BLaER1 (cell line): ENCODE measurements at regions not wholly inside any gene's neighbourhood (a gene's known extent, or its start where the extent isn't known, plus 50 kb on each side); places are given as distances from the start of the nearest gene placed in this dataset.
A peak's percentile ranks its signal among the peaks of the same experiment; 100 is the strongest.

ENCODE experiments used
- H3K27ac ChIP-seq: shearing (Covaris generic); formaldehyde crosslinking; 2 replicates; pipeline ENCODE4 v1.8.1; 2022
- H3K27me3 ChIP-seq: shearing (Covaris generic); formaldehyde crosslinking; 2 replicates; pipeline ENCODE4 v1.8.1; 2022
- H3K36me3 ChIP-seq: shearing (Covaris generic); formaldehyde crosslinking; 2 replicates; pipeline ENCODE4 v1.8.1; 2022
- H3K4me1 ChIP-seq: shearing (Covaris generic); formaldehyde crosslinking; 2 replicates; pipeline ENCODE4 v1.8.1; 2022
- H3K4me2 ChIP-seq: shearing (Covaris generic); formaldehyde crosslinking; 2 replicates; pipeline ENCODE4 v1.8.1; 2022
- H3K4me3 ChIP-seq: shearing (Covaris generic); formaldehyde crosslinking; 2 replicates; pipeline ENCODE4 v1.8.1; 2022
- H3K9ac ChIP-seq: shearing (Covaris generic); formaldehyde crosslinking; 2 replicates; pipeline ENCODE4 v1.8.1; 2022
- H3K9me3 ChIP-seq: shearing (Covaris generic); formaldehyde crosslinking; 2 replicates; pipeline ENCODE4 v1.8.1; 2022
- H4K20me1 ChIP-seq: shearing (Covaris generic); formaldehyde crosslinking; 2 replicates; pipeline ENCODE4 v1.8.1; 2022
- Cebpa-rat ChIP-seq: shearing (Covaris generic); IDR thresholded peaks from 2 replicates; pipeline ENCODE4 v1.8.1; 2022

GRCh38 chr2:102986826-102987490 lies 225.1 kb downstream of the TMEM182 start:
- no peaks in the 10 kb centered on the region for H3K9me3 ChIP-seq
- H4K20me1 ChIP-seq = no peaks in the 10 kb centered on the region
- no peak overlapping the region for H3K4me3 ChIP-seq
- H3K27ac ChIP-seq = no peak overlapping the region
- H3K9ac ChIP-seq = no peak overlapping the region
- H3K4me1 ChIP-seq = no peaks in the 10 kb centered on the region
- H3K36me3 ChIP-seq = no peaks in the 10 kb centered on the region
- H3K4me2 ChIP-seq = no peak overlapping the region
- H3K27me3 ChIP-seq = no peaks in the 10 kb centered on the region
- TF ChIP-seq Cebpa-rat = no peak

- H3K9me3 ChIP-seq = no peaks in the 10 kb centered on the region
- no peak overlapping the region for H3K4me2 ChIP-seq
- no peak for TF ChIP-seq Cebpa-rat
- no peaks in the 10 kb centered on the region for H3K36me3 ChIP-seq
- H4K20me1 ChIP-seq = no peaks in the 10 kb centered on the region
- no peak overlapping the region for H3K4me3 ChIP-seq
- no peak overlapping the region for H3K9ac ChIP-seq
- no peaks in the 10 kb centered on the region for H3K27me3 ChIP-seq
- H3K4me1 ChIP-seq = no peaks in the 10 kb centered on the region
- no peak overlapping the region for H3K27ac ChIP-seq
Observed at GRCh38 chr2:102992607-102993006, 230.8 kb downstream of the TMEM182 start.

- Histone ChIP-seq H3K4me1 (peaks cover 10% of the 10 kb centered on the region), H3K36me3 (no peaks in the 10 kb centered on the region), H3K4me3 (no peak overlapping the region), H3K4me2 (no peak overlapping the region), H3K27ac (no peak overlapping the region), H4K20me1 (no peaks in the 10 kb centered on the region), H3K9me3 (peaks cover 5% of the 10 kb centered on the region; the same call in 1 of the 2 replicates), H3K27me3 (no peaks in the 10 kb centered on the region), H3K9ac (no peak overlapping the region)
- TF ChIP-seq Cebpa-rat = no peak
Observed at GRCh38 chr2:102999958-103000357, 238.1 kb downstream of the TMEM182 start.

- H3K9me3 ChIP-seq = peaks cover 5% of the 10 kb centered on the region; the same call in 1 of the 2 replicates
- no peaks in the 10 kb centered on the region for H4K20me1 ChIP-seq
- TF ChIP-seq Cebpa-rat = no peak
- no peak overlapping the region for H3K4me3 ChIP-seq
- no peak overlapping the region for H3K27ac ChIP-seq
- no peak overlapping the region for H3K9ac ChIP-seq
- no peaks in the 10 kb centered on the region for H3K27me3 ChIP-seq
- no peak overlapping the region for H3K4me2 ChIP-seq
- no peaks in the 10 kb centered on the region for H3K36me3 ChIP-seq
- peaks cover 12% of the 10 kb centered on the region for H3K4me1 ChIP-seq
Observed at GRCh38 chr2:103002954-103003353, 241.1 kb downstream of the TMEM182 start.

GRCh38 chr2:103003750-103004260 lies 242.0 kb downstream of the TMEM182 start:
- H3K27me3 ChIP-seq = no peaks in the 10 kb centered on the region
- H3K4me2 ChIP-seq = peak overlapping the region; percentile 49; the same call in 1 of the 2 replicates

GRCh38 chr2:103004426-103004942 lies 242.7 kb downstream of the TMEM182 start:
- no peaks in the 10 kb centered on the region for H4K20me1 ChIP-seq
- no peaks in the 10 kb centered on the region for H3K9me3 ChIP-seq
- H3K27me3 ChIP-seq = no peaks in the 10 kb centered on the region
- no peak overlapping the region for H3K4me3 ChIP-seq
- H3K4me2 ChIP-seq = peak overlapping the region; percentile 49
- no peaks in the 10 kb centered on the region for H3K36me3 ChIP-seq
- no peak overlapping the region for H3K27ac ChIP-seq
- peaks cover 12% of the 10 kb centered on the region for H3K4me1 ChIP-seq
- no peak for TF ChIP-seq Cebpa-rat
- no peak overlapping the region for H3K9ac ChIP-seq

More at GRCh38 chr2:103003750-103004260, 242.0 kb downstream of the TMEM182 start:
- H3K27ac ChIP-seq = no peak overlapping the region
- TF ChIP-seq Cebpa-rat = no peak
- no peaks in the 10 kb centered on the region for H4K20me1 ChIP-seq
- peaks cover 5% of the 10 kb centered on the region; the same call in 1 of the 2 replicates for H3K9me3 ChIP-seq
- H3K4me1 ChIP-seq = peaks cover 12% of the 10 kb centered on the region
- H3K4me3 ChIP-seq = no peak overlapping the region
- no peaks in the 10 kb centered on the region for H3K36me3 ChIP-seq
- H3K9ac ChIP-seq = no peak overlapping the region

- Histone ChIP-seq H3K4me1 (peaks cover 12% of the 10 kb centered on the region), H3K4me3 (no peak overlapping the region), H3K36me3 (no peaks in the 10 kb centered on the region), H3K27ac (no peak overlapping the region), H3K9me3 (no peaks in the 10 kb centered on the region), H4K20me1 (no peaks in the 10 kb centered on the region), H3K4me2 (no peak overlapping the region), H3K27me3 (no peaks in the 10 kb centered on the region), H3K9ac (no peak overlapping the region)
- no peak for TF ChIP-seq Cebpa-rat
Observed at GRCh38 chr2:103005393-103005792, 243.6 kb downstream of the TMEM182 start.

- no peak for TF ChIP-seq Cebpa-rat
- Histone ChIP-seq H4K20me1 (no peaks in the 10 kb centered on the region), H3K4me1 (peaks cover 12% of the 10 kb centered on the region), H3K9ac (no peak overlapping the region), H3K4me2 (no peak overlapping the region), H3K27me3 (no peaks in the 10 kb centered on the region), H3K36me3 (no peaks in the 10 kb centered on the region), H3K4me3 (no peak overlapping the region), H3K27ac (no peak overlapping the region), H3K9me3 (no peaks in the 10 kb centered on the region)
Observed at GRCh38 chr2:103007086-103007485, 245.3 kb downstream of the TMEM182 start.

GRCh38 chr2:103008586-103008985 lies 246.8 kb downstream of the TMEM182 start:
- H3K4me2 ChIP-seq = no peak overlapping the region
- H3K9ac ChIP-seq = no peak overlapping the region
- H3K27me3 ChIP-seq = no peaks in the 10 kb centered on the region
- H3K36me3 ChIP-seq = no peaks in the 10 kb centered on the region
- H3K27ac ChIP-seq = no peak overlapping the region
- no peaks in the 10 kb centered on the region for H3K9me3 ChIP-seq
- H3K4me3 ChIP-seq = no peak overlapping the region
- TF ChIP-seq Cebpa-rat = no peak
- peaks cover 12% of the 10 kb centered on the region for H3K4me1 ChIP-seq
- H4K20me1 ChIP-seq = no peaks in the 10 kb centered on the region

- H3K27ac ChIP-seq = no peak overlapping the region
- no peak for TF ChIP-seq Cebpa-rat
- no peak overlapping the region for H3K4me2 ChIP-seq
- H3K9me3 ChIP-seq = no peaks in the 10 kb centered on the region
- no peak overlapping the region for H3K9ac ChIP-seq
- no peaks in the 10 kb centered on the region for H4K20me1 ChIP-seq
- no peak overlapping the region for H3K4me3 ChIP-seq
- peaks cover 2% of the 10 kb centered on the region; the same call in 1 of the 2 replicates for H3K4me1 ChIP-seq
- no peaks in the 10 kb centered on the region for H3K27me3 ChIP-seq
- no peaks in the 10 kb centered on the region for H3K36me3 ChIP-seq
Observed at GRCh38 chr2:103009871-103010270, 248.0 kb downstream of the TMEM182 start.
